ENCODE measurements at regions not wholly inside any gene's neighbourhood (a gene's known extent, or its start where the extent isn't known, plus 50 kb on each side); places are given as distances from the start of the nearest gene placed in this dataset.

GRCh38 chr12:78403136-78403535 lies 461.4 kb upstream of the SYT1 start:
- H3K4me1 ChIP-seq (ENCODE audit: insufficient read depth, low read length, poor library complexity, severe bottlenecking), result no peaks in the 10 kb centered on the region
- no peak overlapping the region for H3K4me3 ChIP-seq (ENCODE audit: low read length, poor library complexity, severe bottlenecking)
- no peaks in the 10 kb centered on the region for H4K20me1 ChIP-seq (ENCODE audit: insufficient read depth, low read length, poor library complexity, severe bottlenecking)
- no peaks in the 10 kb centered on the region for H3K9me3 ChIP-seq (ENCODE audit: insufficient read depth, low read depth, low read length)
- no peaks in the 10 kb centered on the region for H3K9me2 ChIP-seq (replicated peaks; ENCODE audit: low read depth, low read length)
- no peaks in the 10 kb centered on the region for H3F3A ChIP-seq (ENCODE audit: low read depth)
- H2AFZ ChIP-seq (ENCODE audit: low read length), result no peak overlapping the region
- H3K36me3 ChIP-seq (ENCODE audit: insufficient read depth, low read length), result no peaks in the 10 kb centered on the region
- TF ChIP-seq, protein P1, sequence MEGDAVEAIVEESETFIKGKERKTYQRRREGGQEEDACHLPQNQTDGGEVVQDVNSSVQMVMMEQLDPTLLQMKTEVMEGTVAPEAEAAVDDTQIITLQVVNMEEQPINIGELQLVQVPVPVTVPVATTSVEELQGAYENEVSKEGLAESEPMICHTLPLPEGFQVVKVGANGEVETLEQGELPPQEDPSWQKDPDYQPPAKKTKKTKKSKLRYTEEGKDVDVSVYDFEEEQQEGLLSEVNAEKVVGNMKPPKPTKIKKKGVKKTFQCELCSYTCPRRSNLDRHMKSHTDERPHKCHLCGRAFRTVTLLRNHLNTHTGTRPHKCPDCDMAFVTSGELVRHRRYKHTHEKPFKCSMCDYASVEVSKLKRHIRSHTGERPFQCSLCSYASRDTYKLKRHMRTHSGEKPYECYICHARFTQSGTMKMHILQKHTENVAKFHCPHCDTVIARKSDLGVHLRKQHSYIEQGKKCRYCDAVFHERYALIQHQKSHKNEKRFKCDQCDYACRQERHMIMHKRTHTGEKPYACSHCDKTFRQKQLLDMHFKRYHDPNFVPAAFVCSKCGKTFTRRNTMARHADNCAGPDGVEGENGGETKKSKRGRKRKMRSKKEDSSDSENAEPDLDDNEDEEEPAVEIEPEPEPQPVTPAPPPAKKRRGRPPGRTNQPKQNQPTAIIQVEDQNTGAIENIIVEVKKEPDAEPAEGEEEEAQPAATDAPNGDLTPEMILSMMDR (conservative IDR thresholded peaks at IDR 0.05; ENCODE audit: low read length), result no peak
- TF ChIP-seq EZH2phosphoT487 (IDR thresholded peaks at IDR 0.05; ENCODE audit: borderline replicate concordance), result no peak
- no peak overlapping the region for H3K9ac ChIP-seq (ENCODE audit: low read depth, low read length, poor library complexity, severe bottlenecking)
- H3K27me3 ChIP-seq (ENCODE audit: insufficient read depth, low read length, poor library complexity, severe bottlenecking), result no peaks in the 10 kb centered on the region
- no peaks in the 10 kb centered on the region for H3K79me2 ChIP-seq (ENCODE audit: insufficient read depth, low read length)
- H3K4me2 ChIP-seq (ENCODE audit: low read depth, low read length, poor library complexity, severe bottlenecking), result no peak overlapping the region

DNA sequence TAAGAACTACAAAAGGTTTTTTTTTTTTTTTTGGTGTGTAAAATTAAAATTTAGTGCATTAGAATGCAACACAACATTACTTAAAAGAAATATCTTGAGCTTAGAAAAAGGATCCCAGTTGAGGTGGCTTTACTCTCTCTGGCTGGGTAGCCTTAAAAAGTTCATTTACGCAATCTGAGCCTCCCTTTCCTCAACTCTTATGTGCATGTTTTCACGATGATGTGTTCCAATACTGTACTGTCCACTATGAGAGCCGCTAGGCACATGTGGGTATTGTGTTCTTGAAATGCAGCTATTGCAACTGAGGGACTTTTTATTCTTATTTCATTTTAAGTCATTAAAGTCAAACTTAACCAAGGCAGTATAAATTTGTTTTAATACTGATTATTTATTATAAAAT lies 460.9 kb upstream of the SYT1 start:
- Histone ChIP-seq H3K4me2 (ENCODE audit: low read depth, low read length, poor library complexity, severe bottlenecking) (no peak overlapping the region), H3K4me1 (ENCODE audit: insufficient read depth, low read length, poor library complexity, severe bottlenecking) (no peaks in the 10 kb centered on the region)
- TF ChIP-seq, protein P1 (conservative IDR thresholded peaks at IDR 0.05; ENCODE audit: low read length), result no peak
- TF ChIP-seq EZH2phosphoT487 (IDR thresholded peaks at IDR 0.05; ENCODE audit: borderline replicate concordance), result no peak

DNA sequence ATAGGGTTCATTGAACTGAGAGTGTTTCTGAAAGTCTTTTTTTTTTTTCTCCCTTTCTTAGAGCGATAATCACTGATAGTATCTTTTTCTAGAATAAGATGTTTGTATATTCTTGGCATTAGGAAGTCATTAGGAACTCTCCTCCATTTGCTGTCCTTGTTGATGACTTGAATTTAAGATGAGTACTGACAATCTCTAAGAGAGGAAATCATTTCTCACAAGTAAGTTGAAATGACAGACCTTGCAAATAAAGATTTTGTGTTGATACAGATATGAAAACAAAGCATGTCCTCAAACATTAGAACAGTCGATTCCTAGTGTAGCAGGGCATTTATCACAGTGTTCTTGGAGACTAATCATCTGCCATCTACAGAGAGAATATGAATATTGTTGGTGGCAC lies 458.4 kb upstream of the SYT1 start:
- 0 out of 2 replicates have a peak overlapping the region, but pooled peaks have one; percentile 45 for H2AFZ ChIP-seq (ENCODE audit: low read length)
- H3K36me3 ChIP-seq (ENCODE audit: insufficient read depth, low read length), result no peaks in the 10 kb centered on the region
- no peaks in the 10 kb centered on the region for H3K9me2 ChIP-seq (replicated peaks; ENCODE audit: low read depth, low read length)
- no peaks in the 10 kb centered on the region for H4K20me1 ChIP-seq (ENCODE audit: insufficient read depth, low read length, poor library complexity, severe bottlenecking)
- no peak overlapping the region for H3K4me3 ChIP-seq (ENCODE audit: low read length, poor library complexity, severe bottlenecking)
- no peaks in the 10 kb centered on the region for H3F3A ChIP-seq (ENCODE audit: low read depth)
- H3K79me2 ChIP-seq (ENCODE audit: insufficient read depth, low read length), result no peaks in the 10 kb centered on the region
- no peak for TF ChIP-seq EZH2phosphoT487 (IDR thresholded peaks at IDR 0.05; ENCODE audit: borderline replicate concordance)
- TF ChIP-seq, protein P1 (conservative IDR thresholded peaks at IDR 0.05; ENCODE audit: low read length), result no peak
- no peaks in the 10 kb centered on the region for H3K4me1 ChIP-seq (ENCODE audit: insufficient read depth, low read length, poor library complexity, severe bottlenecking)
- H3K9me3 ChIP-seq (ENCODE audit: insufficient read depth, low read depth, low read length), result no peaks in the 10 kb centered on the region
- no peaks in the 10 kb centered on the region for H3K27me3 ChIP-seq (ENCODE audit: insufficient read depth, low read length, poor library complexity, severe bottlenecking)
- peak overlapping the region; percentile 20 for H3K4me2 ChIP-seq (ENCODE audit: low read depth, low read length, poor library complexity, severe bottlenecking)
- no peak overlapping the region for H3K9ac ChIP-seq (ENCODE audit: low read depth, low read length, poor library complexity, severe bottlenecking)

More for the DNA sequence above, 460.9 kb upstream of the SYT1 start:
- Histone ChIP-seq H3K9me2 (replicated peaks; ENCODE audit: low read depth, low read length) (no peaks in the 10 kb centered on the region), H3K9ac (ENCODE audit: low read depth, low read length, poor library complexity, severe bottlenecking) (no peak overlapping the region), H3K27me3 (ENCODE audit: insufficient read depth, low read length, poor library complexity, severe bottlenecking) (no peaks in the 10 kb centered on the region), H2AFZ (ENCODE audit: low read length) (no peak overlapping the region), H3K4me3 (ENCODE audit: low read length, poor library complexity, severe bottlenecking) (no peak overlapping the region), H3K36me3 (ENCODE audit: insufficient read depth, low read length) (no peaks in the 10 kb centered on the region), H3F3A (ENCODE audit: low read depth) (no peaks in the 10 kb centered on the region), H3K9me3 (ENCODE audit: insufficient read depth, low read depth, low read length) (no peaks in the 10 kb centered on the region), H3K79me2 (ENCODE audit: insufficient read depth, low read length) (no peaks in the 10 kb centered on the region), H4K20me1 (ENCODE audit: insufficient read depth, low read length, poor library complexity, severe bottlenecking) (no peaks in the 10 kb centered on the region)

Data from Loucy (cell line).